Gastrocnemius medialis (tissue), 4 donors: ENCODE measurements at regions not wholly inside any gene's neighbourhood (a gene's known extent, or its start where the extent isn't known, plus 50 kb on each side); places are given as distances from the start of the nearest gene placed in this dataset.

ENCODE experiments used
- POLR2A ChIP-seq, 2 donors: fragments of 450-650 bp; IDR thresholded peaks; one replicate each; pipeline ENCODE4 v1.6.1; 2017; ENCODE audit warnings: antibody characterized with exemption in 2 of 2, mild to moderate bottlenecking in 2 of 2, moderate library complexity in 2 of 2
- TF ChIP-seq, protein P1 (sequence below), 5 experiments: fragments of 450-650 bp in 3 of 5; fragments of 200-600 bp in 2 of 5; sonication (generic) in 2 of 5; IDR thresholded peaks in 4 of 5; conservative IDR thresholded peaks in 1 of 5; 1 replicate in 4 of 5; 2 replicates in 1 of 5; pipeline ENCODE4 v1.5.1; 2016 to 2019; ENCODE audit warnings: antibody characterized with exemption in 5 of 5, mild to moderate bottlenecking in 3 of 5, moderate library complexity in 3 of 5

DNA sequence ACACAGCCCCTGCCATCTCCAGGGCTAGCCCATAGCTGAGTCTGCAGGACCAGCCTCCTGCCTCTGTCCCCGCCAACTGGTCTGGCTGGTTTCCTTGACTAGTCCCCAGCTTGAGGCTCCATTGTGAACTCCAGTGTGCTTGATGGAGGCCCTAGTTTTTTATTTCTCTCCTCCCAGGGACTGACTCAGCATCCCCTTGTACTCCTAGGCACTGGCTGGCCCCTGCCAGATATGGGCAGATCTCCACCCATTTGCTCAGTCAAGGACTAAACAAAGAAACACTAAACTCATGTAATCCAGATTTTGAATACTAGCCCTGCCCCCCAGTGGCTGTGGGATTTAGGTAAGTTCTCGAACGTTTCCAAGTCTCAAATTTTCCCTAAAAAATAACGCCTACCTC is 415.4 kb upstream of the RORA start:
- TF ChIP-seq, protein P1, sequence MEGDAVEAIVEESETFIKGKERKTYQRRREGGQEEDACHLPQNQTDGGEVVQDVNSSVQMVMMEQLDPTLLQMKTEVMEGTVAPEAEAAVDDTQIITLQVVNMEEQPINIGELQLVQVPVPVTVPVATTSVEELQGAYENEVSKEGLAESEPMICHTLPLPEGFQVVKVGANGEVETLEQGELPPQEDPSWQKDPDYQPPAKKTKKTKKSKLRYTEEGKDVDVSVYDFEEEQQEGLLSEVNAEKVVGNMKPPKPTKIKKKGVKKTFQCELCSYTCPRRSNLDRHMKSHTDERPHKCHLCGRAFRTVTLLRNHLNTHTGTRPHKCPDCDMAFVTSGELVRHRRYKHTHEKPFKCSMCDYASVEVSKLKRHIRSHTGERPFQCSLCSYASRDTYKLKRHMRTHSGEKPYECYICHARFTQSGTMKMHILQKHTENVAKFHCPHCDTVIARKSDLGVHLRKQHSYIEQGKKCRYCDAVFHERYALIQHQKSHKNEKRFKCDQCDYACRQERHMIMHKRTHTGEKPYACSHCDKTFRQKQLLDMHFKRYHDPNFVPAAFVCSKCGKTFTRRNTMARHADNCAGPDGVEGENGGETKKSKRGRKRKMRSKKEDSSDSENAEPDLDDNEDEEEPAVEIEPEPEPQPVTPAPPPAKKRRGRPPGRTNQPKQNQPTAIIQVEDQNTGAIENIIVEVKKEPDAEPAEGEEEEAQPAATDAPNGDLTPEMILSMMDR (IDR thresholded peaks at IDR 0.05 in 4 of 5, conservative IDR thresholded peaks at IDR 0.05 in 1 of 5) = no peak
- TF ChIP-seq POLR2A (IDR thresholded peaks at IDR 0.05) = no peak
